Type B pancreatic cell (in vitro differentiated cells): ENCODE measurements at regions not wholly inside any gene's neighbourhood (a gene's known extent, or its start where the extent isn't known, plus 50 kb on each side); places are given as distances from the start of the nearest gene placed in this dataset.

Source experiments
- DNase-seq: peaks from one replicate; pipeline ENCODE4 v3.0.0; 2021; ENCODE audit warnings: mixed read lengths; ENCODE audit not compliant: unreplicated experiment; ENCODE audit errors: extremely low spot score
- H3K27ac Mint-ChIP-seq: 2 replicates; pipeline ENCODE4 v1.8.0; 2021; ENCODE audit warnings: mild to moderate bottlenecking, mixed read lengths
- H3K27me3 Mint-ChIP-seq: 2 replicates; pipeline ENCODE4 v1.8.0; 2021; ENCODE audit warnings: mixed read lengths
- H3K36me3 Mint-ChIP-seq: 2 replicates; pipeline ENCODE4 v1.8.0; 2021; ENCODE audit warnings: mixed read lengths
- H3K4me1 Mint-ChIP-seq: one replicate; pipeline ENCODE4 v1.8.0; 2021; ENCODE audit warnings: mixed read lengths; ENCODE audit not compliant: unreplicated experiment
- H3K4me3 Mint-ChIP-seq: 2 replicates; pipeline ENCODE4 v1.8.0; 2021; ENCODE audit warnings: mild to moderate bottlenecking, mixed read lengths
- H3K9me3 Mint-ChIP-seq: 2 replicates; pipeline ENCODE4 v1.8.0; 2021; ENCODE audit warnings: mixed read lengths
- CTCF ChIP-seq: fragments of 200-600 bp; sonication (generic); conservative IDR thresholded peaks from 2 replicates; pipeline ENCODE4 v1.5.0; 2021; ENCODE audit warnings: antibody characterized with exemption, mild to moderate bottlenecking

- no peaks in the 10 kb centered on the region for H3K4me1 Mint-ChIP-seq
- H3K9me3 Mint-ChIP-seq: peaks cover 4% of the 10 kb centered on the region
- H3K36me3 Mint-ChIP-seq: no peaks in the 10 kb centered on the region
- no peak for DNase-seq
- no peak overlapping the region for H3K4me3 Mint-ChIP-seq
- no peak for TF ChIP-seq CTCF
- H3K27ac Mint-ChIP-seq: no peak overlapping the region
- no peaks in the 10 kb centered on the region for H3K27me3 Mint-ChIP-seq
Observed at GRCh38 chr5:116787570-116787969, 212.9 kb upstream of the SEMA6A start.

- no peak for TF ChIP-seq CTCF
- Mint-ChIP-seq H3K4me1 (no peaks in the 10 kb centered on the region), H3K4me3 (no peak overlapping the region), H3K36me3 (no peaks in the 10 kb centered on the region), H3K27ac (no peak overlapping the region), H3K9me3 (peaks cover 4% of the 10 kb centered on the region), H3K27me3 (no peaks in the 10 kb centered on the region)
- no peak for DNase-seq
Observed at GRCh38 chr5:116785106-116785505, 210.5 kb upstream of the SEMA6A start.

GRCh38 chr5:116779846-116780245 is 205.2 kb upstream of the SEMA6A start:
- DNase-seq: no peak
- TF ChIP-seq CTCF: no peak
- Mint-ChIP-seq H3K9me3 (no peaks in the 10 kb centered on the region), H3K36me3 (no peaks in the 10 kb centered on the region), H3K4me1 (peaks cover 25% of the 10 kb centered on the region), H3K4me3 (no peak overlapping the region), H3K27me3 (peaks cover 17% of the 10 kb centered on the region), H3K27ac (no peak overlapping the region)

- no peak for TF ChIP-seq CTCF
- DNase-seq: no peak
- Mint-ChIP-seq H3K9me3 (no peaks in the 10 kb centered on the region), H3K4me1 (peaks cover 26% of the 10 kb centered on the region), H3K36me3 (no peaks in the 10 kb centered on the region), H3K4me3 (no peak overlapping the region), H3K27me3 (peaks cover 17% of the 10 kb centered on the region), H3K27ac (no peak overlapping the region)
Observed at GRCh38 chr5:116778651-116779280, 204.1 kb upstream of the SEMA6A start.

GRCh38 chr5:116778032-116778431 is 203.4 kb upstream of the SEMA6A start:
- Mint-ChIP-seq H3K4me3 (no peak overlapping the region), H3K36me3 (no peaks in the 10 kb centered on the region), H3K27ac (no peak overlapping the region), H3K4me1 (peaks cover 33% of the 10 kb centered on the region), H3K9me3 (no peaks in the 10 kb centered on the region), H3K27me3 (peaks cover 17% of the 10 kb centered on the region)
- DNase-seq: no peak
- no peak for TF ChIP-seq CTCF

GRCh38 chr5:116773926-116774325 is 199.3 kb upstream of the SEMA6A start:
- Mint-ChIP-seq H3K27me3 (peaks cover 22% of the 10 kb centered on the region), H3K4me3 (no peak overlapping the region), H3K9me3 (no peaks in the 10 kb centered on the region), H3K36me3 (no peaks in the 10 kb centered on the region), H3K27ac (no peak overlapping the region), H3K4me1 (peaks cover 56% of the 10 kb centered on the region)
- TF ChIP-seq CTCF: no peak
- DNase-seq: no peak
